K562 (cell line): ENCODE measurements at regions not wholly inside any gene's neighbourhood (a gene's known extent, or its start where the extent isn't known, plus 50 kb on each side); places are given as distances from the start of the nearest gene placed in this dataset.

Experiments
- ATAC-seq: fragments of 200-7000 bp; cut with Tn5 transposase; 3 replicates; pipeline ENCODE4 v1.9.1; 2020; ENCODE audit warnings: moderate library complexity
- BruUV-seq: library from RNA; stranded (reverse); fragments of 400-500 nt; replicated peaks from 2 replicates; lab custom pipeline; 2021; lab: Mats Ljungman, UMichigan
- CTCF ChIA-PET: fragments of 300-600 bp; formaldehyde crosslinking; extraction: SDS; loops from one replicate; lab custom pipeline; 2021; ENCODE audit warnings: low intra/inter-chr PET ratio; lab: Yijun Ruan, JAX
- POLR2A ChIA-PET: fragments of 300-600, 350-650 bp; sonication (Branson Sonifier 250); formaldehyde crosslinking; extraction: SDS; loops from one replicate; lab custom pipeline; 2021; ENCODE audit warnings: antibody characterized with exemption, inconsistent platforms; lab: Yijun Ruan, JAX
- DNase-seq, 4 experiments: peaks; one replicate each; pipeline versions ENCODE4 v3.0.0 to v3.0.0-alpha.2; 2011 to 2018; ENCODE audit warnings: low spot score in 3 of 4, mixed read lengths in 3 of 4; ENCODE audit errors: extremely low read depth in 1 of 4
- FAIRE-seq: peaks from 2 replicates; lab custom pipeline; 2011; peaks lifted over from hg19 to GRCh38; lab: Jason Lieb, UNC
- H2AFZ ChIP-seq: 2 replicates; pipeline ENCODE4 v1.6.0; 2011; ENCODE audit warnings: low read depth, low read length, control low read depth, inconsistent platforms
- H3K27ac ChIP-seq: fragments of 200-600 bp; 3 replicates; pipeline ENCODE4 v1.8.0; 2011; ENCODE audit warnings: low read depth, mild to moderate bottlenecking, control low read depth, inconsistent platforms, low read length, moderate library complexity, mixed read lengths; ENCODE audit errors: extremely low read depth
- H3K27me3 ChIP-seq, 2 experiments: fragments of 300-600 bp in 1 of 2; 2 replicates in 1 of 2; 3 replicates in 1 of 2; pipeline versions ENCODE4 v1.6.0 to v1.8.0; 2011; ENCODE audit warnings: inconsistent platforms in 2 of 2, low read length in 2 of 2, mild to moderate bottlenecking in 1 of 2, mixed read lengths in 1 of 2, moderate library complexity in 1 of 2; ENCODE audit not compliant: control insufficient read depth in 2 of 2, insufficient read depth in 2 of 2
- H3K36me3 ChIP-seq: fragments of 300-600 bp; 3 replicates; pipeline ENCODE4 v1.8.0; 2011; ENCODE audit warnings: mild to moderate bottlenecking, low read length, inconsistent platforms; ENCODE audit not compliant: control insufficient read depth, insufficient read depth
- H3K4me1 ChIP-seq, 2 experiments: fragments of 200-600 bp in 1 of 2; replicated peaks in 1 of 2; 2 replicates in 1 of 2; 3 replicates in 1 of 2; pipeline versions ENCODE4 v1.5.1 to v1.8.0; 2011; ENCODE audit warnings: inconsistent platforms in 2 of 2, low read length in 2 of 2, mild to moderate bottlenecking in 1 of 2, mixed read lengths in 1 of 2, moderate library complexity in 1 of 2; ENCODE audit not compliant: control insufficient read depth in 2 of 2, insufficient read depth in 2 of 2
- H3K4me2 ChIP-seq: 2 replicates; pipeline ENCODE4 v1.6.1; 2011; ENCODE audit warnings: low read length, control low read depth, inconsistent platforms, mixed read lengths; ENCODE audit not compliant: insufficient read depth
- H3K4me3 ChIP-seq: fragments of 200-600 bp; sonication (generic), shearing (Covaris generic); 2 replicates; pipeline ENCODE4 v1.5.1; 2016; ENCODE audit warnings: control low read depth, inconsistent platforms
- H3K79me2 ChIP-seq: fragments of 200-600 bp; 3 replicates; pipeline ENCODE4 v1.8.0; 2011; ENCODE audit warnings: low read length, inconsistent platforms; ENCODE audit not compliant: control insufficient read depth, insufficient read depth
- H3K9ac ChIP-seq, 2 experiments: 2 replicates each; pipeline versions ENCODE4 v1.6.0 to v1.6.1; 2011; ENCODE audit warnings: low read depth in 2 of 2, low read length in 2 of 2, control low read depth in 1 of 2, inconsistent platforms in 1 of 2, mild to moderate bottlenecking in 1 of 2, mixed read lengths in 1 of 2; ENCODE audit not compliant: insufficient read depth in 1 of 2
- H3K9me1 ChIP-seq: one replicate; pipeline ENCODE4 v1.6.0; 2011; ENCODE audit warnings: inconsistent platforms, mild to moderate bottlenecking, low read length, moderate library complexity; ENCODE audit not compliant: control insufficient read depth, insufficient read depth
- H3K9me3 ChIP-seq: replicated peaks from 2 replicates; pipeline ENCODE4 v1.5.1; 2011; ENCODE audit warnings: low read depth, low read length, inconsistent platforms; ENCODE audit not compliant: control insufficient read depth, insufficient read depth
- H4K20me1 ChIP-seq: replicated peaks from 2 replicates; pipeline ENCODE4 v1.6.1; 2011; ENCODE audit warnings: low read length, inconsistent platforms, mixed read lengths; ENCODE audit not compliant: control insufficient read depth, insufficient read depth
- ATF7 ChIP-seq: fragments of 450-650 bp; IDR thresholded peaks from 2 replicates; pipeline ENCODE4 v1.7.1; 2014; ENCODE audit warnings: mild to moderate bottlenecking, moderate library complexity
- FOXP1 ChIP-seq: sonication (generic); formaldehyde crosslinking; IDR thresholded peaks from 2 replicates; pipeline ENCODE4 v1.8.0; 2022; ENCODE audit warnings: mild to moderate bottlenecking, missing genetic modification reagents
- L3MBTL2 ChIP-seq: fragments of 450-650 bp; IDR thresholded peaks from 2 replicates; pipeline ENCODE4 v1.6.1; 2016; ENCODE audit warnings: mild to moderate bottlenecking, moderate library complexity
- MAFK ChIP-seq: IDR thresholded peaks from 2 replicates; pipeline ENCODE4 v1.6.1; 2011; ENCODE audit warnings: low read length, improper control_type of control experiment
- MEF2D ChIP-seq: conservative IDR thresholded peaks from 2 replicates; pipeline ENCODE4 v1.6.1; 2016; ENCODE audit warnings: low read depth, missing genetic modification characterization, missing compliant biosample characterization
- PREB ChIP-seq: sonication (generic); formaldehyde crosslinking; IDR thresholded peaks from 2 replicates; pipeline ENCODE4 v1.8.1; 2023; ENCODE audit warnings: mild to moderate bottlenecking, missing genetic modification reagents
- RFX5 ChIP-seq: IDR thresholded peaks from 2 replicates; pipeline ENCODE4 v1.6.1; 2011; ENCODE audit warnings: low read depth, mild to moderate bottlenecking, improper control_type of control experiment, low read length
- ZFP30 ChIP-seq: fragments of 250-450 bp; sonication (Bioruptor Pico); IDR thresholded peaks from 2 replicates; pipeline ENCODE4 v1.8.0; 2022; ENCODE audit warnings: moderate library complexity, mild to moderate bottlenecking, inconsistent platforms, borderline replicate concordance
- ZNF324 ChIP-seq: fragments of 250-450 bp; sonication (Bioruptor Pico); IDR thresholded peaks from 2 replicates; pipeline ENCODE4 v1.4.0; 2020; ENCODE audit warnings: mild to moderate bottlenecking
- WGBS: fragments of 100-300 bp; shearing (Covaris generic); methylation state at CpG from one replicate; pipeline ENCODE4 v1.1.6; 2016; ENCODE audit warnings: low coverage, mixed read lengths; ENCODE audit not compliant: insufficient coverage; ENCODE audit errors: missing lambda C conversion rate; 5-methylcytosine and 5-hydroxymethylcytosine counted together
- in situ Hi-C: fragments of 300-500 bp; cut with MboI; formaldehyde crosslinking; loops from 4 replicates; pipeline ENCODE4 v1.15.0; 2018; ENCODE audit warnings: inconsistent platforms, mixed read lengths
- intact Hi-C: fragments of 100-400 bp; cut with micrococcal nuclease; formaldehyde crosslinking; loops from 2 replicates; pipeline ENCODE4 v1.14.2; 2022
- TF ChIP-seq, protein P1 (sequence below): sonication (generic); formaldehyde crosslinking; IDR thresholded peaks from 2 replicates; pipeline ENCODE4 v1.8.1; 2022; ENCODE audit warnings: missing genetic modification reagents
- TF ChIP-seq, protein P2 (sequence below): fragments of 250-450 bp; sonication (Bioruptor Pico); IDR thresholded peaks from 2 replicates; pipeline ENCODE4 v1.6.1; 2021; ENCODE audit warnings: mild to moderate bottlenecking

DNA sequence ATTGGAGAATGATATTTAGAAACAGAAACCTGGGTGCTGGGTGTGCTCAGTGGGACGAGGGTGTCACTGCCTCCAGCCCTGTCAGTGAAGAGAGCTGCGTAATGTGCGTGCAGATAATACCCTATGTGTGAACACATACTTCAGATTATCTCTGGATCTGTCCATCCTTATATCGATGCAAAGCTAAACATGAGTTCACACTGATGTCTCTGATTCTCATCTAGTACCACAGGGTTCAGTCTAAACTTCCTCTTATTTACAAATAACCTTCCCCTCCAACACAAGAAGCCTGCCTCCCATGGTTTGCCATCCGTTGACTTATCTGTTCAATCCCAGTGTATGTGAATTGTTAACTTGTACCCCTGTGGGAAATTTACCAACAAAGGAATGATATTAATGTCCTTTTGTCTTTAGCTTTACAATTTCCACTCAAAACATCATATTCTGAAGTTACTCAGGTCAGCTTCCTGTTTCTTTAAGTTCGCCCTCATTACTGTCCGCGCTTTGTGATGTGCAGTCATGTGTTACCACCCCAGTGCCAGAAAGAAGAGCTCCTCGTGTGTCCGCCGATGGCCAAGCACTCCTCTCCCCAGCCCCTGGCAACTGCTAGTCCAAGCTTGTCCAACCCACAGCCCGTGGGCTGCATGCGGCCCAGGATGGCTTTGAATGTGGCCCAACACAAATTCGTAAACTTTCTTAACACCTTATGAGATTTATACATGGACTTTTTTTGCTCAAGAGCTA, 108.2 kb downstream of the RTP5 start:
- in situ Hi-C loops: no loop called here
- Histone ChIP-seq H3K79me2 (no peaks in the 10 kb centered on the region), H2AFZ (no peak overlapping the region), H3K9me3 (no peaks in the 10 kb centered on the region), H3K4me1 (no peaks in the 10 kb centered on the region), H3K27ac (no peak overlapping the region), H3K27me3 (0 out of 5 replicates have a peak, but pooled peaks cover 0 to 1% of the 10 kb centered on the region in 2 experiments), H3K9ac (no peak overlapping the region), H3K4me2 (no peak overlapping the region), H3K4me3 (no peak overlapping the region), H3K9me1 (no peaks in the 10 kb centered on the region), H4K20me1 (no peaks in the 10 kb centered on the region), H3K36me3 (no peaks in the 10 kb centered on the region)
- DNase-seq: no peak
- ChIA-PET POLR2A (interaction anchor here (0.5 to 1.4 kb wide), 2 partner anchors 12 to 62 kb away, joined by 4 to 5 read pairs; no protein-coding TSS in a partner anchor), CTCF (no interaction called here)
- no peak for FAIRE-seq
- ATAC-seq: no peak
- BruUV-seq: no TSS peak
- no peak for TF ChIP-seq RFX5
- TF ChIP-seq ZFP30 (CRISPR knock-in tag): no peak
- TF ChIP-seq FOXP1 (CRISPR knock-in tag): no peak
- TF ChIP-seq ZNF324 (CRISPR knock-in tag): no peak
- no peak for TF ChIP-seq L3MBTL2
- TF ChIP-seq ATF7: no peak
- no peak for TF ChIP-seq MEF2D
- TF ChIP-seq PREB (CRISPR knock-in tag): no peak
- TF ChIP-seq, protein P1, sequence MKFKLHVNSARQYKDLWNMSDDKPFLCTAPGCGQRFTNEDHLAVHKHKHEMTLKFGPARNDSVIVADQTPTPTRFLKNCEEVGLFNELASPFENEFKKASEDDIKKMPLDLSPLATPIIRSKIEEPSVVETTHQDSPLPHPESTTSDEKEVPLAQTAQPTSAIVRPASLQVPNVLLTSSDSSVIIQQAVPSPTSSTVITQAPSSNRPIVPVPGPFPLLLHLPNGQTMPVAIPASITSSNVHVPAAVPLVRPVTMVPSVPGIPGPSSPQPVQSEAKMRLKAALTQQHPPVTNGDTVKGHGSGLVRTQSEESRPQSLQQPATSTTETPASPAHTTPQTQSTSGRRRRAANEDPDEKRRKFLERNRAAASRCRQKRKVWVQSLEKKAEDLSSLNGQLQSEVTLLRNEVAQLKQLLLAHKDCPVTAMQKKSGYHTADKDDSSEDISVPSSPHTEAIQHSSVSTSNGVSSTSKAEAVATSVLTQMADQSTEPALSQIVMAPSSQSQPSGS (CRISPR knock-in tag): no peak
- no peak for TF ChIP-seq MAFK
- TF ChIP-seq, protein P2, sequence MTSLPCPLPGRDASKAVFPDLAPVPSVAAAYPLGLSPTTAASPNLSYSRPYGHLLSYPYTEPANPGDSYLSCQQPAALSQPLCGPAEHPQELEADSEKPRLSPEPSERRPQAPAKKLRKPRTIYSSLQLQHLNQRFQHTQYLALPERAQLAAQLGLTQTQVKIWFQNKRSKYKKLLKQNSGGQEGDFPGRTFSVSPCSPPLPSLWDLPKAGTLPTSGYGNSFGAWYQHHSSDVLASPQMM (CRISPR knock-in tag): no peak
- intact Hi-C loops: loop anchor here (1.0 kb wide), 1 partner anchor 20 kb away; no protein-coding TSS in a partner anchor
- 55% methylated on average over 14 of the region's 14 CpGs for WGBS
